ENCODE measurements at regions not wholly inside any gene's neighbourhood (a gene's known extent, or its start where the extent isn't known, plus 50 kb on each side); places are given as distances from the start of the nearest gene placed in this dataset.

DNA sequence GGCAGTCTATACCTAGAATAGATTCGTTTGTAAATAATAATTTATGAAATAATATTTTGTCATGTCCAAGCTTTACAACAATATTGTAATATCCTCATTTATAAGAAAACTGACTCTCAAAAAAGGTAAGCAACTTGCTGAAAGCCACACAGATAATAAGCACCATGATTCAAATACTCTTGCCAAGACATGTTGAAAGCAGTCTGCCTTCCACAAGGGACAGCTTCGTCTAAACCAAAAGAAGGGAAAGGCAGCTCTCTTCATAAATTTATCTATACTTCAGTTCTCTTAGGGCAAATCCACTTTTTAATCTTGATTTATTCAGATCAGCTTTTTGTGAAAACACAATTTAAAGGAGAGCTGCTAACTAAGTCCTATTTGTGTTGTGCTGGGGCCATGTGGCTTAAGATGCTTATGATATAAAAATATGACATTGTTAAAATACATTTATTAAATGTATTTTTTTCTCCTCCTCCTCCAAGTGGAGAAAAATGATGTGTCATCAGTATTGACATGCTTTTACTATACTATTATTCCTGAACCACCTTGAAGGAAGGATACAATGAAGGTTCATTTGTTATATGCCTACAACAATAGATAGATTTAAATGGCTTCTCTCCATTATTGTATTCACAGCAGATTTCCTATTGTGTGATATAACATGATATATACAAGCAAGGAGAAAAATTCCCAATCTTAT lies 737.0 kb downstream of the HDGFL1 start:
- Histone ChIP-seq H3K36me3 (ENCODE audit: control insufficient read depth in 1 of 2, insufficient read depth in 2 of 2, low read length in 2 of 2) (no peaks in the 10 kb centered on the region), H3K4me1 (ENCODE audit: control insufficient read depth in 1 of 2, insufficient read depth in 2 of 2, low read length in 2 of 2) (no peaks in the 10 kb centered on the region; a peak in 1 of 4 replicates), H3K27ac (ENCODE audit: low read depth, low read length) (no peak overlapping the region), H3K79me2 (ENCODE audit: insufficient read depth, low read length) (no peaks in the 10 kb centered on the region), H3K4me2 (ENCODE audit: low read length) (no peak overlapping the region), H2AFZ (ENCODE audit: low read depth, low read length, poor library complexity, severe bottlenecking) (no peak overlapping the region), H4K20me1 (ENCODE audit: insufficient read depth) (no peaks in the 10 kb centered on the region), H3K9ac (ENCODE audit: low read length) (no peak overlapping the region), H3K27me3 (ENCODE audit: insufficient read depth, low read length) (no peaks in the 10 kb centered on the region), H3K9me2 (ENCODE audit: insufficient read depth) (no peaks in the 10 kb centered on the region), H3K9me3 (ENCODE audit: control insufficient read depth in 1 of 2, insufficient read depth in 1 of 2, low read depth in 1 of 2, low read length in 2 of 2) (peaks cover 0 to 6% of the 10 kb centered on the region in 2 experiments; a peak in 2 of 4 replicates), H3K4me3 (replicated peaks in 1 of 2; ENCODE audit: low read depth in 1 of 2, low read length in 2 of 2) (no peak overlapping the region)
- intact Hi-C loops (cut with micrococcal nuclease): no loop called here
- no TSS peak for BruUV-seq (replicated peaks)
- RAD21 ChIA-PET (ENCODE audit: low non-redundant PET in 1 of 2, low total read pairs in 2 of 2, uncharacterized antibody in 2 of 2, unreplicated experiment in 2 of 2): no interaction called here
- no peak for DNase-seq (ENCODE audit: low read depth, low spot score)
- POLR2A ChIA-PET: no interaction called here
- ATAC-seq: no peak
- TF ChIP-seq, protein P1, sequence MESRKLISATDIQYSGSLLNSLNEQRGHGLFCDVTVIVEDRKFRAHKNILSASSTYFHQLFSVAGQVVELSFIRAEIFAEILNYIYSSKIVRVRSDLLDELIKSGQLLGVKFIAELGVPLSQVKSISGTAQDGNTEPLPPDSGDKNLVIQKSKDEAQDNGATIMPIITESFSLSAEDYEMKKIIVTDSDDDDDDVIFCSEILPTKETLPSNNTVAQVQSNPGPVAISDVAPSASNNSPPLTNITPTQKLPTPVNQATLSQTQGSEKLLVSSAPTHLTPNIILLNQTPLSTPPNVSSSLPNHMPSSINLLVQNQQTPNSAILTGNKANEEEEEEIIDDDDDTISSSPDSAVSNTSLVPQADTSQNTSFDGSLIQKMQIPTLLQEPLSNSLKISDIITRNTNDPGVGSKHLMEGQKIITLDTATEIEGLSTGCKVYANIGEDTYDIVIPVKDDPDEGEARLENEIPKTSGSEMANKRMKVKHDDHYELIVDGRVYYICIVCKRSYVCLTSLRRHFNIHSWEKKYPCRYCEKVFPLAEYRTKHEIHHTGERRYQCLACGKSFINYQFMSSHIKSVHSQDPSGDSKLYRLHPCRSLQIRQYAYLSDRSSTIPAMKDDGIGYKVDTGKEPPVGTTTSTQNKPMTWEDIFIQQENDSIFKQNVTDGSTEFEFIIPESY (IDR thresholded peaks at IDR 0.05; ENCODE audit: extremely low read depth, insufficient replicate concordance, low read length): no peak
- TF ChIP-seq CBX3 (IDR thresholded peaks at IDR 0.05; ENCODE audit: low read depth) (no peak), EGR1 (IDR thresholded peaks at IDR 0.05; ENCODE audit: low read depth) (no peak), JUND (IDR thresholded peaks at IDR 0.05) (no peak), SIN3A (IDR thresholded peaks at IDR 0.05; ENCODE audit: low read depth) (no peak), POLR2AphosphoS5 (IDR thresholded peaks at IDR 0.05; ENCODE audit: low read depth, low read length) (no peak), TCF7L2 (IDR thresholded peaks at IDR 0.05; ENCODE audit: borderline replicate concordance, extremely low read depth, insufficient read depth, insufficient read length) (no peak), ZNF274 (IDR thresholded peaks at IDR 0.05; ENCODE audit: low read depth, low read length) (no peak)
- TF ChIP-seq, protein P2, sequence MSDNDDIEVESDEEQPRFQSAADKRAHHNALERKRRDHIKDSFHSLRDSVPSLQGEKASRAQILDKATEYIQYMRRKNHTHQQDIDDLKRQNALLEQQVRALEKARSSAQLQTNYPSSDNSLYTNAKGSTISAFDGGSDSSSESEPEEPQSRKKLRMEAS (IDR thresholded peaks at IDR 0.05): no peak
- TF ChIP-seq, protein P3, sequence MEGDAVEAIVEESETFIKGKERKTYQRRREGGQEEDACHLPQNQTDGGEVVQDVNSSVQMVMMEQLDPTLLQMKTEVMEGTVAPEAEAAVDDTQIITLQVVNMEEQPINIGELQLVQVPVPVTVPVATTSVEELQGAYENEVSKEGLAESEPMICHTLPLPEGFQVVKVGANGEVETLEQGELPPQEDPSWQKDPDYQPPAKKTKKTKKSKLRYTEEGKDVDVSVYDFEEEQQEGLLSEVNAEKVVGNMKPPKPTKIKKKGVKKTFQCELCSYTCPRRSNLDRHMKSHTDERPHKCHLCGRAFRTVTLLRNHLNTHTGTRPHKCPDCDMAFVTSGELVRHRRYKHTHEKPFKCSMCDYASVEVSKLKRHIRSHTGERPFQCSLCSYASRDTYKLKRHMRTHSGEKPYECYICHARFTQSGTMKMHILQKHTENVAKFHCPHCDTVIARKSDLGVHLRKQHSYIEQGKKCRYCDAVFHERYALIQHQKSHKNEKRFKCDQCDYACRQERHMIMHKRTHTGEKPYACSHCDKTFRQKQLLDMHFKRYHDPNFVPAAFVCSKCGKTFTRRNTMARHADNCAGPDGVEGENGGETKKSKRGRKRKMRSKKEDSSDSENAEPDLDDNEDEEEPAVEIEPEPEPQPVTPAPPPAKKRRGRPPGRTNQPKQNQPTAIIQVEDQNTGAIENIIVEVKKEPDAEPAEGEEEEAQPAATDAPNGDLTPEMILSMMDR (IDR thresholded peaks at IDR 0.05 in 2 of 3, conservative IDR thresholded peaks at IDR 0.05 in 1 of 3; ENCODE audit: borderline replicate concordance in 1 of 3, insufficient read depth in 1 of 3, low read depth in 2 of 3, low read length in 2 of 3): no peak
- TF ChIP-seq, protein P4, sequence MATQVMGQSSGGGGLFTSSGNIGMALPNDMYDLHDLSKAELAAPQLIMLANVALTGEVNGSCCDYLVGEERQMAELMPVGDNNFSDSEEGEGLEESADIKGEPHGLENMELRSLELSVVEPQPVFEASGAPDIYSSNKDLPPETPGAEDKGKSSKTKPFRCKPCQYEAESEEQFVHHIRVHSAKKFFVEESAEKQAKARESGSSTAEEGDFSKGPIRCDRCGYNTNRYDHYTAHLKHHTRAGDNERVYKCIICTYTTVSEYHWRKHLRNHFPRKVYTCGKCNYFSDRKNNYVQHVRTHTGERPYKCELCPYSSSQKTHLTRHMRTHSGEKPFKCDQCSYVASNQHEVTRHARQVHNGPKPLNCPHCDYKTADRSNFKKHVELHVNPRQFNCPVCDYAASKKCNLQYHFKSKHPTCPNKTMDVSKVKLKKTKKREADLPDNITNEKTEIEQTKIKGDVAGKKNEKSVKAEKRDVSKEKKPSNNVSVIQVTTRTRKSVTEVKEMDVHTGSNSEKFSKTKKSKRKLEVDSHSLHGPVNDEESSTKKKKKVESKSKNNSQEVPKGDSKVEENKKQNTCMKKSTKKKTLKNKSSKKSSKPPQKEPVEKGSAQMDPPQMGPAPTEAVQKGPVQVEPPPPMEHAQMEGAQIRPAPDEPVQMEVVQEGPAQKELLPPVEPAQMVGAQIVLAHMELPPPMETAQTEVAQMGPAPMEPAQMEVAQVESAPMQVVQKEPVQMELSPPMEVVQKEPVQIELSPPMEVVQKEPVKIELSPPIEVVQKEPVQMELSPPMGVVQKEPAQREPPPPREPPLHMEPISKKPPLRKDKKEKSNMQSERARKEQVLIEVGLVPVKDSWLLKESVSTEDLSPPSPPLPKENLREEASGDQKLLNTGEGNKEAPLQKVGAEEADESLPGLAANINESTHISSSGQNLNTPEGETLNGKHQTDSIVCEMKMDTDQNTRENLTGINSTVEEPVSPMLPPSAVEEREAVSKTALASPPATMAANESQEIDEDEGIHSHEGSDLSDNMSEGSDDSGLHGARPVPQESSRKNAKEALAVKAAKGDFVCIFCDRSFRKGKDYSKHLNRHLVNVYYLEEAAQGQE (IDR thresholded peaks at IDR 0.05; ENCODE audit: low read depth): no peak
- CTCF ChIA-PET: no interaction called here
